Nephron (organoid): ENCODE measurements at regions not wholly inside any gene's neighbourhood (a gene's known extent, or its start where the extent isn't known, plus 50 kb on each side); places are given as distances from the start of the nearest gene placed in this dataset.

Experiments used
- H3K27ac Mint-ChIP-seq, 3 experiments: 2 replicates each; pipeline ENCODE4 v1.8.0; 2020; ENCODE audit warnings: mixed read lengths in 3 of 3, mild to moderate bottlenecking in 2 of 3, moderate library complexity in 1 of 3
- H3K27me3 Mint-ChIP-seq: 2 replicates; pipeline ENCODE4 v1.8.0; 2021; ENCODE audit warnings: low read depth, mild to moderate bottlenecking, moderate library complexity, mixed read lengths
- H3K36me3 Mint-ChIP-seq: 2 replicates; pipeline ENCODE4 v1.8.0; 2020; ENCODE audit warnings: low read depth, mixed read lengths
- H3K4me1 Mint-ChIP-seq: 2 replicates; pipeline ENCODE4 v1.8.0; 2020; ENCODE audit warnings: mixed read lengths
- H3K4me3 Mint-ChIP-seq, 3 experiments: 2 replicates each; pipeline ENCODE4 v1.8.0; 2020; ENCODE audit warnings: mild to moderate bottlenecking in 3 of 3, mixed read lengths in 3 of 3, moderate library complexity in 2 of 3
- H3K9me3 Mint-ChIP-seq: 2 replicates; pipeline ENCODE4 v1.8.0; 2020; ENCODE audit warnings: mixed read lengths
- TF ChIP-seq, protein P1 (sequence below), 3 experiments: fragments of 200-600 bp; sonication (generic); IDR thresholded peaks; one replicate each; pipeline ENCODE4 v1.5.0; 2021; ENCODE audit warnings: antibody characterized with exemption in 3 of 3; ENCODE audit not compliant: unreplicated experiment in 3 of 3

DNA sequence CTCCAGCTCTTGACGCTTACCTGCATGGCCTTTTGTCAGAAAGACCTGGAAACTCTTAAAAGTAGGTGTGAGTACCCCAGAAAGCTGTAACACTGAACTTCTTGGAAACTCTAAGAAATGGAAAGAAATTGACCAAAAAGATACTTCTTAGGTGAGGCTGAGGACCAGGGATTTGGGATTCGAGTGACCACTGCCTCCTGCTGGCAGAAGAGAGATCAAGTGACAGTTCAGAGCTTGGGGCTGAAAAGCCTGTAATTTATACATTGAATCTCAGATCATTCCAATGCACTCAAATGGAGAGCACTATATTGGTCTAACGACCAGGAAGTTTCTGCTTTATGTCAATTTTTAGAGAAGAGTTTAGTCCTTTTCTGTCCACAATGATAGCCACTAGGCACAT lies 204.6 kb downstream of the PDGFRA start:
- Mint-ChIP-seq H3K4me1 (no peaks in the 10 kb centered on the region), H3K9me3 (no peaks in the 10 kb centered on the region)
- TF ChIP-seq, protein P1, sequence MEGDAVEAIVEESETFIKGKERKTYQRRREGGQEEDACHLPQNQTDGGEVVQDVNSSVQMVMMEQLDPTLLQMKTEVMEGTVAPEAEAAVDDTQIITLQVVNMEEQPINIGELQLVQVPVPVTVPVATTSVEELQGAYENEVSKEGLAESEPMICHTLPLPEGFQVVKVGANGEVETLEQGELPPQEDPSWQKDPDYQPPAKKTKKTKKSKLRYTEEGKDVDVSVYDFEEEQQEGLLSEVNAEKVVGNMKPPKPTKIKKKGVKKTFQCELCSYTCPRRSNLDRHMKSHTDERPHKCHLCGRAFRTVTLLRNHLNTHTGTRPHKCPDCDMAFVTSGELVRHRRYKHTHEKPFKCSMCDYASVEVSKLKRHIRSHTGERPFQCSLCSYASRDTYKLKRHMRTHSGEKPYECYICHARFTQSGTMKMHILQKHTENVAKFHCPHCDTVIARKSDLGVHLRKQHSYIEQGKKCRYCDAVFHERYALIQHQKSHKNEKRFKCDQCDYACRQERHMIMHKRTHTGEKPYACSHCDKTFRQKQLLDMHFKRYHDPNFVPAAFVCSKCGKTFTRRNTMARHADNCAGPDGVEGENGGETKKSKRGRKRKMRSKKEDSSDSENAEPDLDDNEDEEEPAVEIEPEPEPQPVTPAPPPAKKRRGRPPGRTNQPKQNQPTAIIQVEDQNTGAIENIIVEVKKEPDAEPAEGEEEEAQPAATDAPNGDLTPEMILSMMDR (IDR thresholded peaks at IDR 0.05; ENCODE audit: unreplicated experiment in 3 of 3) = peak in 1 of 3 experiments; percentile 19

DNA sequence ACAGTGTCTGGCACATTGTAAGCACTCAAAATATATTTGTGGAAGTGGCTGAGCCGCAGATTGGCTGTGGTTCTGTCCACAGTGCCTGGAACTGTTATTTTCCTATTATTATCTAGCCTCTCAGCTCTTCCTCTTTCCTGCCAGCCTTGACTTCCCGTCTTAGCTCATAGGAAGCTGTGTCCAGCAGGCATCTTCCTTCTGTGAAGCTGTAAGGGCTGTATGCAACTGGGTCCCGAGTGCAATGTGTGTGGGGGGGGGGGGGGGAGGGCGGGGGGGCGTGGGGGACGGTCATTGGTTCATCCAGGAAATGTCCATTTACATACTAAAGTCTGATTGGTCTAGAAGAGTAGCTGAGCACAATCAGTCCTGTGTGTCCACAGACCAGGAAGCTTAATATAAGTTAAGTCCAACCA lies 210.7 kb downstream of the PDGFRA start:
- H3K4me3 Mint-ChIP-seq = no peak overlapping the region
- peaks cover 10% of the 10 kb centered on the region for H3K27me3 Mint-ChIP-seq
- H3K4me1 Mint-ChIP-seq = no peaks in the 10 kb centered on the region
- TF ChIP-seq, protein P1 (IDR thresholded peaks at IDR 0.05; ENCODE audit: unreplicated experiment in 3 of 3) = no peak
- H3K27ac Mint-ChIP-seq = no peak overlapping the region
- H3K9me3 Mint-ChIP-seq = no peaks in the 10 kb centered on the region
- H3K36me3 Mint-ChIP-seq = no peaks in the 10 kb centered on the region

More for the DNA sequence above, 204.6 kb downstream of the PDGFRA start:
- Mint-ChIP-seq H3K27me3 (peaks cover 9% of the 10 kb centered on the region), H3K4me3 (no peak overlapping the region), H3K36me3 (no peaks in the 10 kb centered on the region), H3K27ac (no peak overlapping the region)

DNA sequence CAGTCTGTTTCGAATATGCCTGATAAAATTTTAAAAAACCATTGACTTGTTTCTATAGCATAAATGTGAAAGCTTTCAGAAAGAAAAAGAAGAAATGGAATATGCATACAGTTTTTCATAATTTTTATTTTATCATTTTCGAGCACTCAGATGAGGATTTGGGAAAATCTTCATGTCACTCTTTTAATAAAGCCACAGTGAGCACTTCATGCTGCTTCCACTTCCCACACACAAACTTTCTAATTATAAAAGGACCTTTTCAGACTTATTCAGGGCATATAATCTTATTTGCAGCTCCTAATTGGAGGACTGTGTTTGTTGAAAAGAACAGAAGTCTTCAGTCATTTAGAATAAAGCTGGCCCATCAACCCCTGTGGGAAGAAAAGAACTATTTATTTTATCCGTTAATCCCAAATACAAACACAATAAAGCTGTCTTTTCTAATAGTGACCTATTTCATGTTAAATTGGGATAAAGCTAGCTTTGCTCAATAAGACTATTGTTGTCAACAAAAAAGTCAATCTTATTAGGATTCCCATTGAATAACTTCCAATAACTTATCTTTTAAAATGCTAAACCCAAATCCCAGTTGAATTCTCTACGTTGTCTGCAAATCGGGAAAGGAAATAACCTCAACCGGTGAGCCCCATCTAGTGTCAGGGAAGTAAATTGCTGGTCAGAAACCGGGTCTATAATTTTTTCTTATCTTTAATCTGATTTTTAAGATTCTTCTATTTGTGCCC lies 211.5 kb downstream of the PDGFRA start:
- Mint-ChIP-seq H3K9me3 (no peaks in the 10 kb centered on the region), H3K27ac (no peak overlapping the region), H3K4me1 (no peaks in the 10 kb centered on the region), H3K4me3 (no peak overlapping the region), H3K36me3 (no peaks in the 10 kb centered on the region), H3K27me3 (peaks cover 10% of the 10 kb centered on the region)
- TF ChIP-seq, protein P1 (IDR thresholded peaks at IDR 0.05; ENCODE audit: unreplicated experiment in 3 of 3) = peak in 2 of 3 experiments; percentile 10 to 35

DNA sequence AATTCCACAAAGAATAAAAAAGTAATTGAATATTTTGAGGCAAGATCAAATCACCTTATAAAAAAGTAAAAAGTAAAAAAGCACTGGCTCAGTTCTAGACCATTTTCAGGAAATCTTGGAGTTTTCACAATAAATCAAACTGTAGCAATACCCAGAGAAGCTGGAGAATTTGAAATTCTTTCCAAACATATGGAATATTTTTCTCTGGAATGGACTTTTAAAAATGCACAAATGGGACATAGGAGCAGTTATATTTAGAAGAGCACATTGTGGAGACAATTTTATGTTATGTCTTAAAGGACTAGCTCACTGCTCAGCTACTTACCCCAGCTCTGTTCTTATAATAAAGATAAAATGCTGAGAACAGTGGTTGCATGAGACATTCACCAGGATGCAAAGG lies 211.9 kb upstream of the KIT start:
- Mint-ChIP-seq H3K9me3 (peaks cover 11% of the 10 kb centered on the region), H3K27ac (no peak overlapping the region), H3K27me3 (peaks cover 5% of the 10 kb centered on the region), H3K4me1 (no peaks in the 10 kb centered on the region), H3K36me3 (no peaks in the 10 kb centered on the region), H3K4me3 (no peak overlapping the region)
- TF ChIP-seq, protein P1 (IDR thresholded peaks at IDR 0.05; ENCODE audit: unreplicated experiment in 3 of 3) = no peak

DNA sequence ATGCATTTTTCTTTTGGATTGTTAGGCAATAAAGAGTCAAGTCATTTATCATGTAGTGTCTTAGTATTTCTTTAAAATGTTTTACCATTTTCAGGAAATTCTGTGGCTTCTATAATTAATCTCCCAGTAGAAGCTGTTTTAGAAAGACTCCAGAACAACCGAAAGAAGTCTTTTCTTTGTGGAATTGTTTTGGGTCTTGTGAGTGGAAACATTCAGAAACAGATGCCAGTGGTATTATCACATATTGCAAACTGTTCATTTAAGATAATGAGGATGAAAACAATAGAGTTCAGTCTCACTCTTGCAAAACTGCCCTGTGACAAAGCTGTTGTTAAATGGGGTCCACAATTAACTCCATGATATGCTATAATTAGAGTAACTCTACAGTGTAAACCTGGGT lies 211.2 kb upstream of the KIT start:
- H3K4me1 Mint-ChIP-seq = no peaks in the 10 kb centered on the region
- peaks cover 5% of the 10 kb centered on the region for H3K27me3 Mint-ChIP-seq
- no peaks in the 10 kb centered on the region for H3K36me3 Mint-ChIP-seq
- no peak overlapping the region for H3K4me3 Mint-ChIP-seq
- H3K27ac Mint-ChIP-seq = no peak overlapping the region
- TF ChIP-seq, protein P1 (IDR thresholded peaks at IDR 0.05; ENCODE audit: unreplicated experiment in 3 of 3) = no peak
- peaks cover 12% of the 10 kb centered on the region for H3K9me3 Mint-ChIP-seq

DNA sequence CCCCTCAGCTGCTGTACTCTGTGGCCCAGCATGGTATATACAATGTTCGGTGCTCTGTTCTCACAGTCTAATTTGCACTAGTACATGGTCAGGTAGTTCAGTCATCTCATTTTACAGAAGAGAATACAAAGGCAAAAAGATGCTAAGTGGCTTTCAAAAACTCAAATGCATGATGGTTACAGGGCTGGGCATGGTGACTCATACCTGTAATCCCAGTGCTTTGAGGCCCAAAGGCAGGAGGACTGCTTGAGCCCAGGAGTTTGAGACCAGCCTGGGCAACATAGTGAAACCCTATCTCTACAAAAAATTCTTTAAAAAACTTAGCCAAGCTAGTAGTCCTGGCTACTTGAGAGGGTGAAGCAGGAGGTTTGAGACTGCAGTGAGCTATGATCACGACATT lies 210.5 kb upstream of the KIT start:
- no peak overlapping the region for H3K4me3 Mint-ChIP-seq
- TF ChIP-seq, protein P1 (IDR thresholded peaks at IDR 0.05; ENCODE audit: unreplicated experiment in 3 of 3) = no peak
- peaks cover 5% of the 10 kb centered on the region for H3K27me3 Mint-ChIP-seq
- H3K4me1 Mint-ChIP-seq = no peaks in the 10 kb centered on the region
- no peak overlapping the region for H3K27ac Mint-ChIP-seq
- no peaks in the 10 kb centered on the region for H3K36me3 Mint-ChIP-seq
- peaks cover 16% of the 10 kb centered on the region for H3K9me3 Mint-ChIP-seq
